ENCODE measurements at regions not wholly inside any gene's neighbourhood (a gene's known extent, or its start where the extent isn't known, plus 50 kb on each side); places are given as distances from the start of the nearest gene placed in this dataset.
"Not testable (repeated sequence)": the region's sequence is repeated elsewhere in the genome, so short reads cannot be mapped to it uniquely, and the experiment has no call there.

GRCh38 chr10:80794994-80795393, 257.3 kb downstream of the SH2D4B start:
- no peaks in the 10 kb centered on the region for H3K36me3 ChIP-seq

DNA sequence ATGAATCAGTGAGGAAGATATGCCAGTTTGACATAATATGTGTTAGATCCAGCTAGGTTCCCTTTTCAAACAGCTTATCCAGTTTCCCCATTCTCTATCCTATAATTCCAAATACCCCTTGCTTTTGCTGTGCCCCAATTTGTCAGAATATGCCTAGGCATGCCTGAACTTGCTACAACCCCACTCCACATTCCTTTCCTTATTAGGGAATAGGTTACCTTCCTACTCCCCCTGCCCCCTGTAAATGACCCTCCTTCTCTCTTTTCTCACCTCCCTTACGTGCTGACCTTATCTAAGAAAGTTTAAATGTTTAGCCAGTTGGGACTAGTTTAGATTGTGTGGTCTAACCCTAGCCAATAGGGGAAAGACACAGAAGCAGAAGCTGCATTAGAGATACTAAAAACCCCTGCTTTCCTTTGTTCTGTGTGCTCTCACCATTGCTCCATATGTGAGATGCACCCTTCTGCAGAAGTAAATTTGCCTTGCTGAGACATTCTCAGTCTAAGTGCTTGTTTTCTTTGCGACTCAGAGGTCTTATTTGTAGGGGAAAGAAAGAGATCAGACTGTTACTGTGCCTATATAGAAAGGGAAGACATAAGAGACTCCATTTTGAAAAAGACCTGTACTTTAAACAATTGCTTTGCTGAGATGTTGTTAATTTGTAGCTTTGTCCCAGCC, 267.8 kb downstream of the SH2D4B start:
- peaks cover 0 to 4% of the 10 kb centered on the region in 2 donors for H3K9me3 ChIP-seq
- no peak for TF ChIP-seq POLR2A (IDR thresholded peaks at IDR 0.05)
- TF ChIP-seq CTCF (IDR thresholded peaks at IDR 0.05), result no peak
- TF ChIP-seq POLR2AphosphoS5 (IDR thresholded peaks at IDR 0.05), result no peak
- intact Hi-C loops (cut with DNase I; ENCODE audit: low total_unique reads), result no loop called here
- no peaks in the 10 kb centered on the region for H3K4me1 ChIP-seq
- H3K27me3 ChIP-seq, result no peaks in the 10 kb centered on the region
- H3K36me3 ChIP-seq, result no peaks in the 10 kb centered on the region
- DNase-seq (ENCODE audit: low spot score in 2 of 2), result no peak
- no peak overlapping the region for H3K27ac ChIP-seq
- H3K4me3 ChIP-seq, result no peak overlapping the region

More at GRCh38 chr10:80794994-80795393, 257.3 kb downstream of the SH2D4B start:
- H3K4me3 ChIP-seq, result no peak overlapping the region
- H3K9me3 ChIP-seq, result no peaks in the 10 kb centered on the region
- no peak for DNase-seq (ENCODE audit: low spot score in 2 of 2)
- intact Hi-C loops (cut with DNase I; ENCODE audit: low total_unique reads), result no loop called here
- TF ChIP-seq POLR2AphosphoS5 (IDR thresholded peaks at IDR 0.05), result no peak
- no peak overlapping the region for H3K27ac ChIP-seq
- no peaks in the 10 kb centered on the region for H3K27me3 ChIP-seq
- no peaks in the 10 kb centered on the region for H3K4me1 ChIP-seq

DNA sequence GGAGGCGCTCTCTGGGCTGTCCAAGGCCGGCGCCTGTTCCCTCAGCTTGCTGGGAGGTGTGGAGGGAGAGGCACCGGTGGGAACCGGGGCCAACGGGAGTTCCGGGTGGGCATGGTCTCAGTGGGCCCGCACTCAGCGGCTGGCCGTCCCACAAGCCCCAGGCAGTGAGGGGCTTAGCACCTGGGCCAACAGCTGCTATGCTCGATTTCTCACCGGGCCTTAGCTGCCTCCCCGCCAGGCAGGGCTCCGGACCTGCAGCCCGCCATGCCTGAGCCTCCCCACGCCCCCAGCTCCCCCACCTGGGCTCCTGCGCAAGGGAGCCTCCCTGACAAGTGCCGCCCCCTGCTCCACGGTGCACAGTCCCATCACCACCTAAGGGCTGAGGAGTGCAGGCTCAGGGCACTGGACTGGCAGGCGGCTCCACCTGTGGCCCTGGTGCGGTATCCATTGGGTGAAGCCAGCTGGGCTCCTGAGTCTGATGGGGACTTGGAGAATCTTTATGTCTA, 276.5 kb downstream of the SH2D4B start:
- no peak for DNase-seq (ENCODE audit: low spot score in 2 of 2)
- Histone ChIP-seq H3K27me3 (no peaks in the 10 kb centered on the region), H3K36me3 (no peaks in the 10 kb centered on the region), H3K9me3 (peaks cover 0 to 8% of the 10 kb centered on the region in 2 donors), H3K27ac (no peak overlapping the region), H3K4me1 (no peaks in the 10 kb centered on the region), H3K4me3 (no peak overlapping the region)
- intact Hi-C loops (cut with DNase I; ENCODE audit: low total_unique reads), result no loop called here
- TF ChIP-seq CTCF (IDR thresholded peaks at IDR 0.05) (no peak), POLR2AphosphoS5 (IDR thresholded peaks at IDR 0.05) (no peak), POLR2A (IDR thresholded peaks at IDR 0.05) (no peak)

GRCh38 chr10:80829151-80829550, 291.4 kb downstream of the SH2D4B start:
- DNase-seq (ENCODE audit: low spot score in 2 of 2), result no peak
- no peak overlapping the region for H3K27ac ChIP-seq
- no peak for TF ChIP-seq POLR2AphosphoS5 (IDR thresholded peaks at IDR 0.05)
- TF ChIP-seq POLR2A (IDR thresholded peaks at IDR 0.05), result no peak
- TF ChIP-seq CTCF (IDR thresholded peaks at IDR 0.05), result no peak
- no peaks in the 10 kb centered on the region for H3K4me1 ChIP-seq
- H3K27me3 ChIP-seq, result no peaks in the 10 kb centered on the region
- no peak overlapping the region for H3K4me3 ChIP-seq
- H3K36me3 ChIP-seq, result no peaks in the 10 kb centered on the region
- intact Hi-C loops (cut with DNase I; ENCODE audit: low total_unique reads), result no loop called here
- peaks cover 19 to 31% of the 10 kb centered on the region in 2 donors for H3K9me3 ChIP-seq

- no peaks in the 10 kb centered on the region for H3K27me3 ChIP-seq
- intact Hi-C loops (cut with DNase I; ENCODE audit: low total_unique reads), result no loop called here
- no peaks in the 10 kb centered on the region for H3K4me1 ChIP-seq
- no peak overlapping the region for H3K27ac ChIP-seq
- H3K36me3 ChIP-seq, result no peaks in the 10 kb centered on the region
- DNase-seq (ENCODE audit: low spot score in 2 of 2), result no peak
- no peak overlapping the region for H3K4me3 ChIP-seq
- H3K9me3 ChIP-seq, result peaks cover 19 to 35% of the 10 kb centered on the region in 2 donors
- TF ChIP-seq POLR2AphosphoS5 (IDR thresholded peaks at IDR 0.05) (no peak), CTCF (IDR thresholded peaks at IDR 0.05) (no peak), POLR2A (IDR thresholded peaks at IDR 0.05) (no peak)
Measured at GRCh38 chr10:80829562-80829961, 291.9 kb downstream of the SH2D4B start.

- H3K4me1 ChIP-seq; H3K36me3 ChIP-seq; intact Hi-C loops (cut with DNase I; ENCODE audit: low total_unique reads); DNase-seq (ENCODE audit: low spot score in 2 of 2); H3K27ac ChIP-seq; H3K27me3 ChIP-seq; H3K4me3 ChIP-seq: not testable (repeated sequence)
- peaks cover 17 to 45% of the 10 kb centered on the region in 2 donors for H3K9me3 ChIP-seq
Measured at GRCh38 chr10:80832693-80833092, 295.0 kb downstream of the SH2D4B start.

All from breast epithelium (tissue), 4 donors.